NT2/D1 (cell line): ENCODE measurements at regions not wholly inside any gene's neighbourhood (a gene's known extent, or its start where the extent isn't known, plus 50 kb on each side); places are given as distances from the start of the nearest gene placed in this dataset.

ENCODE experiments used
- YY1 ChIP-seq: IDR thresholded peaks from 2 replicates; pipeline ENCODE4 v1.6.1; 2011; ENCODE audit not compliant: insufficient read length, insufficient read depth
- ZNF274 ChIP-seq: IDR thresholded peaks from 2 replicates; pipeline ENCODE4 v1.6.1; 2011; ENCODE audit warnings: mild to moderate bottlenecking, low read depth, low read length

- TF ChIP-seq ZNF274 (no peak), YY1 (no peak)
Observed at GRCh38 chr3:186453531-186453930, 90.6 kb downstream of the CRYGS start.
